OCI-LY3 (cell line): ENCODE measurements at regions not wholly inside any gene's neighbourhood (a gene's known extent, or its start where the extent isn't known, plus 50 kb on each side); places are given as distances from the start of the nearest gene placed in this dataset.

Experiments used
- H2AFZ ChIP-seq: fragments of 200-600, 300-600 bp; shearing (Covaris generic); 2 replicates; pipeline ENCODE4 v1.6.0; 2014; ENCODE audit warnings: antibody characterized with exemption, low read depth, low read length
- H3K27ac ChIP-seq: fragments of 200-600, 300-600 bp; sonication (generic); 2 replicates; pipeline ENCODE4 v1.5.1; 2014; ENCODE audit warnings: mild to moderate bottlenecking, low read length, moderate library complexity, mixed read lengths
- H3K27me3 ChIP-seq: fragments of 200-600, 300-600 bp; sonication (generic); 2 replicates; pipeline ENCODE4 v1.6.1; 2014; ENCODE audit warnings: low read depth, low read length, mixed read lengths
- H3K36me3 ChIP-seq: fragments of 200-600, 300-600 bp; sonication (generic); replicated peaks from 2 replicates; pipeline ENCODE3; 2014; ENCODE audit warnings: low read depth, low read length, mixed read lengths
- H3K4me1 ChIP-seq: fragments of 300-600, 200-600 bp; sonication (generic); 2 replicates; pipeline ENCODE4 v1.6.1; 2014; ENCODE audit warnings: low read length, mixed read lengths
- H3K4me2 ChIP-seq: fragments of 200-600, 300-600 bp; sonication (generic); 2 replicates; pipeline ENCODE4 v1.6.1; 2014; ENCODE audit warnings: low read length, mixed read lengths
- H3K4me3 ChIP-seq: fragments of 300-600, 200-600 bp; sonication (generic); 2 replicates; pipeline ENCODE4 v1.5.1; 2014; ENCODE audit warnings: antibody characterized with exemption, mild to moderate bottlenecking, low read length, moderate library complexity
- H3K79me2 ChIP-seq: fragments of 300-600, 200-600 bp; shearing (Covaris generic); 2 replicates; pipeline ENCODE4 v1.6.1; 2014; ENCODE audit warnings: mild to moderate bottlenecking, low read length, mixed read lengths
- H3K9ac ChIP-seq: fragments of 300-600, 200-600 bp; shearing (Covaris generic); 2 replicates; pipeline ENCODE4 v1.6.0; 2014; ENCODE audit warnings: mild to moderate bottlenecking, low read length, moderate library complexity
- H3K9me3 ChIP-seq: fragments of 200-600, 300-600 bp; shearing (Covaris generic); 2 replicates; pipeline ENCODE4 v1.6.1; 2014; ENCODE audit warnings: low read length, mixed read lengths; ENCODE audit not compliant: insufficient read depth
- H4K20me1 ChIP-seq: fragments of 200-600, 300-600 bp; sonication (generic); 2 replicates; pipeline ENCODE4 v1.6.1; 2016; ENCODE audit warnings: low read length, mixed read lengths; ENCODE audit not compliant: insufficient read depth
- CTCF ChIP-seq: fragments of 200-600, 300-600 bp; sonication (generic); IDR thresholded peaks from 2 replicates; pipeline ENCODE4 v1.5.1; 2014; ENCODE audit warnings: antibody characterized with exemption, low read length, low read depth
- EZH2phosphoT487 ChIP-seq: fragments of 200-600 bp; shearing (Covaris generic); IDR thresholded peaks from 2 replicates; pipeline ENCODE4 v1.6.1; 2018; ENCODE audit warnings: antibody characterized with exemption, mixed run types, low read depth

GRCh38 chr3:65303431-65303830 is 615.6 kb upstream of the ADAMTS9 start:
- Histone ChIP-seq H3K36me3 (no peaks in the 10 kb centered on the region), H3K9ac (no peak overlapping the region), H4K20me1 (no peaks in the 10 kb centered on the region), H3K4me2 (no peak overlapping the region), H3K27ac (no peak overlapping the region), H2AFZ (no peak overlapping the region), H3K79me2 (no peaks in the 10 kb centered on the region), H3K4me1 (no peaks in the 10 kb centered on the region), H3K27me3 (no peaks in the 10 kb centered on the region; the same call in 1 of the 2 replicates), H3K9me3 (no peaks in the 10 kb centered on the region), H3K4me3 (no peak overlapping the region)
- TF ChIP-seq CTCF, result no peak
- TF ChIP-seq EZH2phosphoT487, result no peak

GRCh38 chr3:65291448-65292125 is 603.8 kb upstream of the ADAMTS9 start:
- no peaks in the 10 kb centered on the region for H3K4me1 ChIP-seq
- no peak overlapping the region for H2AFZ ChIP-seq
- TF ChIP-seq EZH2phosphoT487 (no peak), CTCF (no peak)
- H3K36me3 ChIP-seq, result no peaks in the 10 kb centered on the region
- 0 out of 2 replicates have a peak, but pooled peaks cover 2% of the 10 kb centered on the region for H3K27me3 ChIP-seq
- no peak overlapping the region for H3K4me2 ChIP-seq
- H4K20me1 ChIP-seq, result no peaks in the 10 kb centered on the region
- no peak overlapping the region for H3K4me3 ChIP-seq
- no peak overlapping the region for H3K9ac ChIP-seq
- H3K9me3 ChIP-seq, result 0 out of 2 replicates have a peak, but pooled peaks cover 3% of the 10 kb centered on the region
- H3K79me2 ChIP-seq, result no peaks in the 10 kb centered on the region
- H3K27ac ChIP-seq, result no peak overlapping the region

- H3K27ac ChIP-seq, result no peak overlapping the region
These were observed 601.0 kb upstream of the ADAMTS9 start for GRCh38 chr3:65288776-65289175.

GRCh38 chr3:65285956-65286355 is 598.2 kb upstream of the ADAMTS9 start:
- H3K4me1 ChIP-seq, result no peaks in the 10 kb centered on the region
- H3K79me2 ChIP-seq, result no peaks in the 10 kb centered on the region
- no peak overlapping the region for H3K4me3 ChIP-seq
- H4K20me1 ChIP-seq, result no peaks in the 10 kb centered on the region
- no peaks in the 10 kb centered on the region for H3K36me3 ChIP-seq
- H3K27ac ChIP-seq, result no peak overlapping the region
- no peak overlapping the region for H3K4me2 ChIP-seq
- TF ChIP-seq CTCF, result no peak
- no peak for TF ChIP-seq EZH2phosphoT487
- no peak overlapping the region for H3K9ac ChIP-seq
- H3K27me3 ChIP-seq, result peaks cover 9% of the 10 kb centered on the region; the same call in 1 of the 2 replicates
- 0 out of 2 replicates have a peak, but pooled peaks cover 3% of the 10 kb centered on the region for H3K9me3 ChIP-seq
- no peak overlapping the region for H2AFZ ChIP-seq

More at GRCh38 chr3:65288776-65289175, 601.0 kb upstream of the ADAMTS9 start:
- H2AFZ ChIP-seq, result no peak overlapping the region
- TF ChIP-seq CTCF (no peak), EZH2phosphoT487 (no peak)
- H3K79me2 ChIP-seq, result no peaks in the 10 kb centered on the region
- H3K36me3 ChIP-seq, result no peaks in the 10 kb centered on the region
- no peaks in the 10 kb centered on the region for H4K20me1 ChIP-seq
- no peak overlapping the region for H3K9ac ChIP-seq
- no peak overlapping the region for H3K4me2 ChIP-seq
- no peaks in the 10 kb centered on the region for H3K4me1 ChIP-seq
- peaks cover 9% of the 10 kb centered on the region; the same call in 1 of the 2 replicates for H3K27me3 ChIP-seq
- 0 out of 2 replicates have a peak, but pooled peaks cover 3% of the 10 kb centered on the region for H3K9me3 ChIP-seq
- H3K4me3 ChIP-seq, result no peak overlapping the region
